K562 (cell line): ENCODE measurements at regions not wholly inside any gene's neighbourhood (a gene's known extent, or its start where the extent isn't known, plus 50 kb on each side); places are given as distances from the start of the nearest gene placed in this dataset.
A peak's percentile ranks its signal among the peaks of the same experiment; 100 is the strongest.

Experiments
- ATAC-seq: fragments of 200-7000 bp; cut with Tn5 transposase; 3 replicates; pipeline ENCODE4 v1.9.1; 2020; ENCODE audit warnings: moderate library complexity
- BruUV-seq: library from RNA; stranded (reverse); fragments of 400-500 nt; replicated peaks from 2 replicates; lab custom pipeline; 2021; lab: Mats Ljungman, UMichigan
- CTCF ChIA-PET: fragments of 300-600 bp; formaldehyde crosslinking; extraction: SDS; loops from one replicate; lab custom pipeline; 2021; ENCODE audit warnings: low intra/inter-chr PET ratio; lab: Yijun Ruan, JAX
- POLR2A ChIA-PET: fragments of 300-600, 350-650 bp; sonication (Branson Sonifier 250); formaldehyde crosslinking; extraction: SDS; loops from one replicate; lab custom pipeline; 2021; ENCODE audit warnings: antibody characterized with exemption, inconsistent platforms; lab: Yijun Ruan, JAX
- DNase-seq, 4 experiments: peaks; one replicate each; pipeline versions ENCODE4 v3.0.0 to v3.0.0-alpha.2; 2011 to 2018; ENCODE audit warnings: low spot score in 3 of 4, mixed read lengths in 3 of 4; ENCODE audit errors: extremely low read depth in 1 of 4
- FAIRE-seq: peaks from 2 replicates; lab custom pipeline; 2011; peaks lifted over from hg19 to GRCh38; lab: Jason Lieb, UNC
- H2AFZ ChIP-seq: 2 replicates; pipeline ENCODE4 v1.6.0; 2011; ENCODE audit warnings: low read depth, low read length, control low read depth, inconsistent platforms
- H3K27ac ChIP-seq: fragments of 200-600 bp; 3 replicates; pipeline ENCODE4 v1.8.0; 2011; ENCODE audit warnings: low read depth, mild to moderate bottlenecking, control low read depth, inconsistent platforms, low read length, moderate library complexity, mixed read lengths; ENCODE audit errors: extremely low read depth
- H3K27me3 ChIP-seq, 2 experiments: fragments of 300-600 bp in 1 of 2; 2 replicates in 1 of 2; 3 replicates in 1 of 2; pipeline versions ENCODE4 v1.6.0 to v1.8.0; 2011; ENCODE audit warnings: inconsistent platforms in 2 of 2, low read length in 2 of 2, mild to moderate bottlenecking in 1 of 2, mixed read lengths in 1 of 2, moderate library complexity in 1 of 2; ENCODE audit not compliant: control insufficient read depth in 2 of 2, insufficient read depth in 2 of 2
- H3K36me3 ChIP-seq: fragments of 300-600 bp; 3 replicates; pipeline ENCODE4 v1.8.0; 2011; ENCODE audit warnings: mild to moderate bottlenecking, low read length, inconsistent platforms; ENCODE audit not compliant: control insufficient read depth, insufficient read depth
- H3K4me1 ChIP-seq, 2 experiments: fragments of 200-600 bp in 1 of 2; replicated peaks in 1 of 2; 2 replicates in 1 of 2; 3 replicates in 1 of 2; pipeline versions ENCODE4 v1.5.1 to v1.8.0; 2011; ENCODE audit warnings: inconsistent platforms in 2 of 2, low read length in 2 of 2, mild to moderate bottlenecking in 1 of 2, mixed read lengths in 1 of 2, moderate library complexity in 1 of 2; ENCODE audit not compliant: control insufficient read depth in 2 of 2, insufficient read depth in 2 of 2
- H3K4me2 ChIP-seq: 2 replicates; pipeline ENCODE4 v1.6.1; 2011; ENCODE audit warnings: low read length, control low read depth, inconsistent platforms, mixed read lengths; ENCODE audit not compliant: insufficient read depth
- H3K4me3 ChIP-seq: fragments of 200-600 bp; sonication (generic), shearing (Covaris generic); 2 replicates; pipeline ENCODE4 v1.5.1; 2016; ENCODE audit warnings: control low read depth, inconsistent platforms
- H3K79me2 ChIP-seq: fragments of 200-600 bp; 3 replicates; pipeline ENCODE4 v1.8.0; 2011; ENCODE audit warnings: low read length, inconsistent platforms; ENCODE audit not compliant: control insufficient read depth, insufficient read depth
- H3K9ac ChIP-seq, 2 experiments: 2 replicates each; pipeline versions ENCODE4 v1.6.0 to v1.6.1; 2011; ENCODE audit warnings: low read depth in 2 of 2, low read length in 2 of 2, control low read depth in 1 of 2, inconsistent platforms in 1 of 2, mild to moderate bottlenecking in 1 of 2, mixed read lengths in 1 of 2; ENCODE audit not compliant: insufficient read depth in 1 of 2
- H3K9me1 ChIP-seq: one replicate; pipeline ENCODE4 v1.6.0; 2011; ENCODE audit warnings: inconsistent platforms, mild to moderate bottlenecking, low read length, moderate library complexity; ENCODE audit not compliant: control insufficient read depth, insufficient read depth
- H3K9me3 ChIP-seq: replicated peaks from 2 replicates; pipeline ENCODE4 v1.5.1; 2011; ENCODE audit warnings: low read depth, low read length, inconsistent platforms; ENCODE audit not compliant: control insufficient read depth, insufficient read depth
- H4K20me1 ChIP-seq: replicated peaks from 2 replicates; pipeline ENCODE4 v1.6.1; 2011; ENCODE audit warnings: low read length, inconsistent platforms, mixed read lengths; ENCODE audit not compliant: control insufficient read depth, insufficient read depth
- CEBPB ChIP-seq: fragments of 450-650 bp; IDR thresholded peaks from 2 replicates; pipeline ENCODE4 v1.6.1; 2016; ENCODE audit warnings: missing genetic modification characterization, missing compliant biosample characterization
- CEBPG ChIP-seq, 3 experiments: fragments of 200-800 bp in 1 of 3; sonication (Bioruptor generic) in 1 of 3; sonication (generic) in 1 of 3; formaldehyde crosslinking in 1 of 3; IDR thresholded peaks in 2 of 3; conservative IDR thresholded peaks in 1 of 3; 2 replicates each; pipeline versions ENCODE4 v1.6.1 to v1.8.0; 2016 to 2022; ENCODE audit warnings: missing compliant biosample characterization in 2 of 3, missing genetic modification characterization in 2 of 3, mild to moderate bottlenecking in 1 of 3, missing genetic modification reagents in 1 of 3
- GABPB1 ChIP-seq: sonication (generic); formaldehyde crosslinking; IDR thresholded peaks from 2 replicates; pipeline ENCODE4 v1.8.0; 2022; ENCODE audit warnings: mild to moderate bottlenecking, missing genetic modification reagents
- NR2C1 ChIP-seq, 2 experiments: fragments of 450-650 bp; IDR thresholded peaks; 2 replicates each; pipeline ENCODE4 v1.6.1; 2017; ENCODE audit warnings: mild to moderate bottlenecking in 2 of 2, antibody characterized with exemption in 1 of 2, inconsistent platforms in 1 of 2, missing compliant biosample characterization in 1 of 2, missing genetic modification characterization in 1 of 2
- NR2F6 ChIP-seq: fragments of 450-650 bp; formaldehyde crosslinking; IDR thresholded peaks from 2 replicates; pipeline ENCODE4 v1.4.0; 2020; ENCODE audit warnings: mild to moderate bottlenecking
- PCBP2 ChIP-seq: fragments of 200-400 bp; formaldehyde crosslinking; IDR thresholded peaks from 2 replicates; pipeline ENCODE4 v1.6.1; 2018; ENCODE audit warnings: low read length, low read depth, mild to moderate bottlenecking, moderate library complexity; ENCODE audit not compliant: poor library complexity, severe bottlenecking
- TBL1XR1 ChIP-seq, 2 experiments: IDR thresholded peaks; 2 replicates each; pipeline ENCODE4 v1.6.1; 2012; ENCODE audit warnings: improper control_type of control experiment in 2 of 2, low read length in 2 of 2, mild to moderate bottlenecking in 1 of 2
- TFAP4 ChIP-seq: sonication (generic); formaldehyde crosslinking; IDR thresholded peaks from 2 replicates; pipeline ENCODE4 v1.8.0; 2022; ENCODE audit warnings: missing genetic modification reagents, mild to moderate bottlenecking, moderate library complexity, borderline replicate concordance
- U2AF2 ChIP-seq: fragments of 200-400 bp; formaldehyde crosslinking; optimal IDR thresholded peaks from 2 replicates; pipeline ENCODE3; 2017; ENCODE audit warnings: low read depth, mild to moderate bottlenecking, low read length
- WGBS: fragments of 100-300 bp; shearing (Covaris generic); methylation state at CpG from one replicate; pipeline ENCODE4 v1.1.6; 2016; ENCODE audit warnings: low coverage, mixed read lengths; ENCODE audit not compliant: insufficient coverage; ENCODE audit errors: missing lambda C conversion rate; 5-methylcytosine and 5-hydroxymethylcytosine counted together
- in situ Hi-C: fragments of 300-500 bp; cut with MboI; formaldehyde crosslinking; loops from 4 replicates; pipeline ENCODE4 v1.15.0; 2018; ENCODE audit warnings: inconsistent platforms, mixed read lengths
- intact Hi-C: fragments of 100-400 bp; cut with micrococcal nuclease; formaldehyde crosslinking; loops from 2 replicates; pipeline ENCODE4 v1.14.2; 2022

GRCh38 chr4:134282680-134283079 lies 81.1 kb upstream of the PABPC4L start:
- no TSS peak for BruUV-seq
- Histone ChIP-seq H3K4me1 (no peaks in the 10 kb centered on the region), H3K4me3 (no peak overlapping the region)
- POLR2A ChIA-PET: no interaction called here
- TF ChIP-seq CEBPB: peak; percentile 58
- TF ChIP-seq CEBPG (CRISPR knock-in tag; IDR thresholded peaks at IDR 0.05): no peak
- TF ChIP-seq CEBPG (tag; conservative IDR thresholded peaks at IDR 0.05 in 1 of 2, IDR thresholded peaks at IDR 0.05 in 1 of 2): peak in 1 of 2 experiments; percentile 89; a peak in 3 of 4 replicates
- TF ChIP-seq PCBP2: no peak
- TF ChIP-seq, all 486 proteins: peak for 2
- no peak overlapping the region for H3K4me2 ChIP-seq
- no peaks in the 10 kb centered on the region for H3K9me3 ChIP-seq
- no peak overlapping the region for H2AFZ ChIP-seq
- H3K27ac ChIP-seq: no peak overlapping the region
- no peaks in the 10 kb centered on the region for H4K20me1 ChIP-seq
- H3K9ac ChIP-seq: no peak overlapping the region
- FAIRE-seq: no peak
- ATAC-seq: no peak
- intact Hi-C loops: no loop called here
- no peak for DNase-seq
- H3K27me3 ChIP-seq: no peaks in the 10 kb centered on the region
- H3K79me2 ChIP-seq: no peaks in the 10 kb centered on the region
- H3K9me1 ChIP-seq: no peaks in the 10 kb centered on the region
- CTCF ChIA-PET: no interaction called here
- WGBS: 37% methylated on average over 2 of the region's 2 CpGs
- in situ Hi-C loops: no loop called here
- H3K36me3 ChIP-seq: no peaks in the 10 kb centered on the region

GRCh38 chr4:134278675-134279074 lies 77.1 kb upstream of the PABPC4L start:
- H3K4me2 ChIP-seq: no peak overlapping the region
- POLR2A ChIA-PET: no interaction called here
- no peaks in the 10 kb centered on the region for H3K9me1 ChIP-seq
- no peaks in the 10 kb centered on the region for H3K36me3 ChIP-seq
- CTCF ChIA-PET: no interaction called here
- H2AFZ ChIP-seq: no peak overlapping the region
- H3K9ac ChIP-seq: no peak overlapping the region
- H3K27ac ChIP-seq: no peak overlapping the region
- in situ Hi-C loops (no loop called here), intact Hi-C loops (no loop called here)
- no peak overlapping the region for H3K4me3 ChIP-seq
- no TSS peak for BruUV-seq
- FAIRE-seq (no peak), ATAC-seq (no peak), DNase-seq (no peak)
- 27% methylated on average over 1 of the region's 1 CpG for WGBS
- no peaks in the 10 kb centered on the region for H3K79me2 ChIP-seq
- no peaks in the 10 kb centered on the region for H3K4me1 ChIP-seq
- no peaks in the 10 kb centered on the region for H4K20me1 ChIP-seq
- H3K9me3 ChIP-seq: no peaks in the 10 kb centered on the region
- no peaks in the 10 kb centered on the region for H3K27me3 ChIP-seq
- TF ChIP-seq U2AF2 (no peak), TBL1XR1 (IDR thresholded peaks at IDR 0.05; ENCODE audit: low read length in 2 of 2) (no peak), TFAP4 (CRISPR knock-in tag) (no peak), GABPB1 (CRISPR knock-in tag) (no peak), NR2C1 (IDR thresholded peaks at IDR 0.05) (no peak), NR2C1 (tag; IDR thresholded peaks at IDR 0.05) (no peak), NR2F6 (CRISPR knock-in tag) (no peak)
